Astrocyte (in vitro differentiated cells and primary cell): ENCODE measurements at regions not wholly inside any gene's neighbourhood (a gene's known extent, or its start where the extent isn't known, plus 50 kb on each side); places are given as distances from the start of the nearest gene placed in this dataset.

ENCODE experiments used
- DNase-seq: peaks from one replicate; pipeline ENCODE4 v3.0.0-alpha.2; 2010; ENCODE audit warnings: low read depth
- FAIRE-seq: peaks from 2 replicates; lab custom pipeline; 2011; peaks lifted over from hg19 to GRCh38; lab: Jason Lieb, UNC
- H2AFZ ChIP-seq: 2 replicates; pipeline ENCODE4 v1.6.0; 2012; ENCODE audit warnings: low read depth, low read length, inconsistent platforms
- H3K27ac ChIP-seq: 2 replicates; pipeline ENCODE4 v1.5.1; 2011; ENCODE audit warnings: low read depth, low read length, inconsistent platforms
- H3K27me3 ChIP-seq: 2 replicates; pipeline ENCODE4 v1.6.0; 2011; ENCODE audit warnings: low read length, inconsistent platforms; ENCODE audit not compliant: insufficient read depth
- H3K36me3 ChIP-seq: 2 replicates; pipeline ENCODE4 v1.5.1; 2011; ENCODE audit warnings: low read length, inconsistent platforms; ENCODE audit not compliant: insufficient read depth
- H3K4me1 ChIP-seq: 2 replicates; pipeline ENCODE4 v1.5.1; 2011; ENCODE audit warnings: low read length, inconsistent platforms; ENCODE audit not compliant: insufficient read depth
- H3K4me2 ChIP-seq: 2 replicates; pipeline ENCODE4 v1.6.0; 2012; ENCODE audit warnings: low read length, inconsistent platforms
- H3K4me3 ChIP-seq: 2 replicates; pipeline ENCODE4 v1.5.1; 2011; ENCODE audit warnings: low read depth, mild to moderate bottlenecking, low read length, inconsistent platforms; ENCODE audit not compliant: insufficient read depth
- H3K79me2 ChIP-seq: 2 replicates; pipeline ENCODE4 v1.6.0; 2012; ENCODE audit warnings: mild to moderate bottlenecking, low read length, inconsistent platforms; ENCODE audit not compliant: insufficient read depth
- H3K9ac ChIP-seq: 2 replicates; pipeline ENCODE4 v1.6.0; 2012; ENCODE audit warnings: mild to moderate bottlenecking, low read length, inconsistent platforms
- H3K9me3 ChIP-seq: 2 replicates; pipeline ENCODE4 v1.5.1; 2012; ENCODE audit warnings: low read depth, mild to moderate bottlenecking, low read length, inconsistent platforms; ENCODE audit not compliant: insufficient read depth
- H4K20me1 ChIP-seq: 2 replicates; pipeline ENCODE4 v1.6.0; 2012; ENCODE audit warnings: low read length, inconsistent platforms; ENCODE audit not compliant: insufficient read depth
- H3K27ac Mint-ChIP-seq: one replicate; pipeline ENCODE4 v1.8.0; 2021; ENCODE audit warnings: mild to moderate bottlenecking, mixed read lengths; ENCODE audit not compliant: unreplicated experiment
- H3K27me3 Mint-ChIP-seq: one replicate; pipeline ENCODE4 v1.8.0; 2021; ENCODE audit warnings: low read depth, mixed read lengths; ENCODE audit not compliant: unreplicated experiment
- H3K36me3 Mint-ChIP-seq: one replicate; pipeline ENCODE4 v1.8.0; 2021; ENCODE audit warnings: low read depth, mixed read lengths; ENCODE audit not compliant: unreplicated experiment
- H3K4me1 Mint-ChIP-seq: one replicate; pipeline ENCODE4 v1.8.0; 2021; ENCODE audit warnings: low read depth, mixed read lengths; ENCODE audit not compliant: unreplicated experiment
- H3K4me3 Mint-ChIP-seq: one replicate; pipeline ENCODE4 v1.8.0; 2021; ENCODE audit warnings: mild to moderate bottlenecking, moderate library complexity, mixed read lengths; ENCODE audit not compliant: unreplicated experiment
- H3K9me3 Mint-ChIP-seq: one replicate; pipeline ENCODE4 v1.8.0; 2021; ENCODE audit warnings: mild to moderate bottlenecking, mixed read lengths; ENCODE audit not compliant: unreplicated experiment
- EZH2 ChIP-seq: IDR thresholded peaks from 2 replicates; pipeline ENCODE4 v1.6.1; 2012; ENCODE audit warnings: mild to moderate bottlenecking, low read length, inconsistent platforms; ENCODE audit not compliant: insufficient read depth
- TF ChIP-seq, protein P1 (sequence below): IDR thresholded peaks from 2 replicates; pipeline ENCODE4 v1.5.1; 2011; ENCODE audit warnings: low read depth, mild to moderate bottlenecking, inconsistent platforms, low read length, moderate library complexity; ENCODE audit not compliant: insufficient read depth

DNA sequence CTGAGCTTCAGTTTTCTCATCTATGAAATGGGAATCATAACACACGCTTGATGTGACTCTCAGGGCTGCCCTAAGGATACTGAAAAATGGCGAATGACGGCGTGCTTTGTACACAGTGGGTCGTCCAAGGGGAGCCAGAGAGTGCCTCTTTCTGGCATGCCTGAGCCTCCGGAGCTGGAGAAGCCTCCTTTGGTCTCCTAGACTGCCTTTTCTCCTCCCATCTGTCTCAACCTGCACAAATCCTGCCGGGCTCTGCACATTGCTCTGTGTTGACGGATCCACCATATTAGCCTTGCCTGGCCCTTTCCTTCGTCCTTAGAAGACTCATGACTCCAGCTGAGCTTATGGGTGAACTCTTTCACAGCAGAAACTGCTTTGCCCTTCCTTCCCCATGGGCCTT lies 220.9 kb downstream of the TSHZ3 start:
- Histone ChIP-seq H3K9ac (peak overlapping the region; percentile 88), H3K27ac (peak overlapping the region; percentile 99), H3K4me2 (peak overlapping the region; percentile 77), H3K79me2 (no peaks in the 10 kb centered on the region), H4K20me1 (no peaks in the 10 kb centered on the region), H3K9me3 (no peaks in the 10 kb centered on the region), H3K4me3 (no peak overlapping the region), H3K36me3 (no peaks in the 10 kb centered on the region), H2AFZ (no peak overlapping the region), H3K4me1 (peaks cover 27% of the 10 kb centered on the region), H3K27me3 (no peaks in the 10 kb centered on the region)
- Mint-ChIP-seq H3K4me1 (peaks cover 21% of the 10 kb centered on the region), H3K27me3 (no peaks in the 10 kb centered on the region), H3K27ac (peak overlapping the region; percentile 100), H3K4me3 (no peak overlapping the region), H3K36me3 (peaks cover 2% of the 10 kb centered on the region), H3K9me3 (peaks cover 8% of the 10 kb centered on the region)
- DNase-seq (no peak), FAIRE-seq (no peak)
- TF ChIP-seq, protein P1, sequence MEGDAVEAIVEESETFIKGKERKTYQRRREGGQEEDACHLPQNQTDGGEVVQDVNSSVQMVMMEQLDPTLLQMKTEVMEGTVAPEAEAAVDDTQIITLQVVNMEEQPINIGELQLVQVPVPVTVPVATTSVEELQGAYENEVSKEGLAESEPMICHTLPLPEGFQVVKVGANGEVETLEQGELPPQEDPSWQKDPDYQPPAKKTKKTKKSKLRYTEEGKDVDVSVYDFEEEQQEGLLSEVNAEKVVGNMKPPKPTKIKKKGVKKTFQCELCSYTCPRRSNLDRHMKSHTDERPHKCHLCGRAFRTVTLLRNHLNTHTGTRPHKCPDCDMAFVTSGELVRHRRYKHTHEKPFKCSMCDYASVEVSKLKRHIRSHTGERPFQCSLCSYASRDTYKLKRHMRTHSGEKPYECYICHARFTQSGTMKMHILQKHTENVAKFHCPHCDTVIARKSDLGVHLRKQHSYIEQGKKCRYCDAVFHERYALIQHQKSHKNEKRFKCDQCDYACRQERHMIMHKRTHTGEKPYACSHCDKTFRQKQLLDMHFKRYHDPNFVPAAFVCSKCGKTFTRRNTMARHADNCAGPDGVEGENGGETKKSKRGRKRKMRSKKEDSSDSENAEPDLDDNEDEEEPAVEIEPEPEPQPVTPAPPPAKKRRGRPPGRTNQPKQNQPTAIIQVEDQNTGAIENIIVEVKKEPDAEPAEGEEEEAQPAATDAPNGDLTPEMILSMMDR, result no peak
- TF ChIP-seq EZH2, result no peak

DNA sequence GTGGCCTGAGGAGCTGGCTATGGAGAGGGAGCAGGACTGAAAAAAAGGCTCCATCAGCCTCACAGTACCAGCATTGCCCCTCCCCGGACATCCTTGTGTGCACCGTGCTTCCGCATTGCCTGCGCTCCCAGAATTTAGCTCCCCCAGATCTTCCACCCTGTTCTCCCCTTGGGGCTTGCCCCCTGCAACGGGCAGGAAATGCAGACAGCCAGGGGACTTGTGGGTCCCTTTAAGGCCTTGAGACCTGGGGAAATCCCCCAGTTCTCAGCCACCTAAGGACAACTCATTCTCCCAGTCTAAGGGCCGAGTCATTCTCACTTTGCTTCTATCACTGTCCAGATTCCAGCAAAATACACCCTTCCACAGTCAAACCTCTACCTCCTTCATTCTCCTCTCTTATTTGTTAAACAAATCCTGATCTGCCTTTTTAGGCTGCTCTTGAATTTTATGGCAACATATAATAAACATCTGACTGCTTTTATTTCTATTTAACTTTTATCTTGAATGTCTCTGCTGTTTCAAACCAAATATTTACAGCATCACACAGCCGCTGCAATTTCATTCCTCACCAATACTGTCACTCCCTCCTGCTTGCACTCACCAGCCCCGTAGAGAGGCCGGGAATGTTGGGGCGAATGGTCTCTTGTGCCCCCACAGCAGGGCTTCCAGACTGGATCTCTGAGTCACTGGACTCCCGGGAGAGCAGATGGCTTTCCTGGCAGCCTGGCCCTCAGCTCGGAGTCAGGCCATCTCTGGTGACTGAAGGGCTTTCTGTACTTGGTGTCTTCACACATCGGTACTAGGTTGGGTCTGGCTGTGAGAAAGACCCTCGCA lies 221.9 kb downstream of the TSHZ3 start:
- DNase-seq, result peak; percentile 97
- Mint-ChIP-seq H3K4me3 (peak overlapping the region; percentile 29), H3K27ac (peak overlapping the region; percentile 100), H3K27me3 (no peaks in the 10 kb centered on the region), H3K36me3 (peaks cover 2% of the 10 kb centered on the region), H3K4me1 (peaks cover 21% of the 10 kb centered on the region), H3K9me3 (peaks cover 8% of the 10 kb centered on the region)
- Histone ChIP-seq H3K36me3 (no peaks in the 10 kb centered on the region), H3K4me2 (peak overlapping the region; percentile 77), H3K9me3 (no peaks in the 10 kb centered on the region), H3K27ac (peak overlapping the region; percentile 99), H3K4me3 (peak overlapping the region; percentile 17), H3K4me1 (peaks cover 27% of the 10 kb centered on the region), H3K79me2 (no peaks in the 10 kb centered on the region), H4K20me1 (no peaks in the 10 kb centered on the region), H3K9ac (peak overlapping the region; percentile 88), H2AFZ (peak overlapping the region; percentile 48), H3K27me3 (no peaks in the 10 kb centered on the region)
- peak; percentile 87 for FAIRE-seq
- TF ChIP-seq, protein P1, result no peak
- no peak for TF ChIP-seq EZH2

- H4K20me1 ChIP-seq, result no peaks in the 10 kb centered on the region
- no peaks in the 10 kb centered on the region for H3K9me3 ChIP-seq
- no peak overlapping the region for H2AFZ ChIP-seq
- FAIRE-seq (no peak), DNase-seq (peak; percentile 58)
- no peaks in the 10 kb centered on the region for H3K36me3 ChIP-seq
- no peaks in the 10 kb centered on the region for H3K79me2 ChIP-seq
- peak overlapping the region; percentile 99 for H3K27ac ChIP-seq
- no peaks in the 10 kb centered on the region for H3K27me3 ChIP-seq
- Mint-ChIP-seq H3K4me1 (peaks cover 21% of the 10 kb centered on the region), H3K4me3 (no peak overlapping the region), H3K27ac (peak overlapping the region; percentile 100), H3K36me3 (peaks cover 2% of the 10 kb centered on the region), H3K9me3 (peaks cover 7% of the 10 kb centered on the region), H3K27me3 (no peaks in the 10 kb centered on the region)
- H3K4me1 ChIP-seq, result peaks cover 27% of the 10 kb centered on the region
- H3K9ac ChIP-seq, result peak overlapping the region; percentile 88
- TF ChIP-seq, protein P1, result no peak
- no peak for TF ChIP-seq EZH2
- no peak overlapping the region for H3K4me3 ChIP-seq
- peak overlapping the region; percentile 77 for H3K4me2 ChIP-seq
These were observed 223.0 kb downstream of the TSHZ3 start for GRCh38 chr19:31126236-31126635.
